ENCODE measurements at regions not wholly inside any gene's neighbourhood (a gene's known extent, or its start where the extent isn't known, plus 50 kb on each side); places are given as distances from the start of the nearest gene placed in this dataset.

DNA sequence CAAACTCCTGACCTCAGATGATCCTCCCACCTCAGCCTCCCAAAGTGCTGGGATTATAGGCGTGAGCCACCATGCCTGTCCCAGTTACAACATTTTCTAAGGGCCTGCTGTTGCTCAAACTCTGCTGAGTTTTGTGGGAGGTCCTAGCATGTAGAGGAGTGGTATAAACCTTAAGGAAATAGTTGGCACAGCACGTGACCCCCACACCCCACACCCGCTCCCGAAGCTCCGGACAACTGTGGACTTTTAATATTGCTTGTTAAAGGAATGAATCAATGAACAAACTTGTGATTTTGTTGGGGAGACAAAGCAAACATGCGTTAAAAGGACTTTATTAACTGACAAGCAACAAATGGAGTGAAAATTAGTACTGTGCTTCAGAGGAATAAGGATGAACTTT lies 137.8 kb upstream of the GATA6 start:
- Histone ChIP-seq H3K79me1 (ENCODE audit: insufficient read depth, low read depth, low read length, poor library complexity, severe bottlenecking) (no peaks in the 10 kb centered on the region), H3K27me3 (ENCODE audit: insufficient read depth, low read length) (no peaks in the 10 kb centered on the region), H2AK5ac (ENCODE audit: insufficient read length, low read length) (no peak overlapping the region), H4K5ac (ENCODE audit: insufficient read length, low read depth, low read length) (no peak overlapping the region), H3K4me2 (ENCODE audit: insufficient read depth, insufficient read length, low read length) (no peak overlapping the region), H4K8ac (replicated peaks; ENCODE audit: insufficient read length, low read depth, low read length) (no peak overlapping the region), H4K20me1 (ENCODE audit: control insufficient read depth, insufficient read depth, insufficient read length) (no peaks in the 10 kb centered on the region), H3K56ac (ENCODE audit: insufficient read length, low read depth, low read length) (no peak overlapping the region), H2BK15ac (ENCODE audit: low read depth, low read length) (no peak overlapping the region), H3K27ac (ENCODE audit: insufficient read length, low read depth, low read length) (no peak overlapping the region), H2BK120ac (ENCODE audit: low read depth, low read length, poor library complexity, severe bottlenecking) (no peak overlapping the region), H3K79me2 (ENCODE audit: insufficient read depth, low read length) (no peaks in the 10 kb centered on the region), H2BK20ac (ENCODE audit: low read depth, low read length, poor library complexity, severe bottlenecking) (no peak overlapping the region), H3K23ac (ENCODE audit: insufficient read length, low read depth, low read length) (no peak overlapping the region), H4K91ac (ENCODE audit: insufficient read length, low read depth, low read length) (no peak overlapping the region), H3K9ac (ENCODE audit: extremely low read depth, insufficient read length, low read length) (no peak overlapping the region), H3K18ac (ENCODE audit: insufficient read length, low read depth, low read length) (no peak overlapping the region), H2BK12ac (ENCODE audit: insufficient read length, low read depth, low read length) (no peak overlapping the region), H2BK5ac (ENCODE audit: insufficient read length, low read length) (no peak overlapping the region), H3K23me2 (ENCODE audit: insufficient read length, low read depth, low read length, poor library complexity, severe bottlenecking) (no peaks in the 10 kb centered on the region), H3K4ac (ENCODE audit: low read depth, low read length) (no peak overlapping the region), H3K4me1 (ENCODE audit: insufficient read depth, low read length) (no peaks in the 10 kb centered on the region), H3K14ac (ENCODE audit: insufficient read depth, low read length) (no peak overlapping the region), H3T11ph (ENCODE audit: low read length) (no peak overlapping the region), H2AFZ (ENCODE audit: low read length) (no peak overlapping the region), H3K9me3 (ENCODE audit: control insufficient read depth, low read depth, low read length) (no peaks in the 10 kb centered on the region)
- no peaks in the 10 kb centered on the region for H3K36me3 Mint-ChIP-seq (ENCODE audit: insufficient read depth in 1 of 3, low read depth in 3 of 3)
- H3K27ac Mint-ChIP-seq: no peak overlapping the region
- peaks cover 3 to 14% of the 10 kb centered on the region in 2 experiments for H3K4me1 Mint-ChIP-seq
- WGBS (ENCODE audit: extremely low coverage, insufficient read length, low lambda C conversion rate): no CpG with 5 or more reads among the region's 6 CpGs
- TF ChIP-seq, protein P1, sequence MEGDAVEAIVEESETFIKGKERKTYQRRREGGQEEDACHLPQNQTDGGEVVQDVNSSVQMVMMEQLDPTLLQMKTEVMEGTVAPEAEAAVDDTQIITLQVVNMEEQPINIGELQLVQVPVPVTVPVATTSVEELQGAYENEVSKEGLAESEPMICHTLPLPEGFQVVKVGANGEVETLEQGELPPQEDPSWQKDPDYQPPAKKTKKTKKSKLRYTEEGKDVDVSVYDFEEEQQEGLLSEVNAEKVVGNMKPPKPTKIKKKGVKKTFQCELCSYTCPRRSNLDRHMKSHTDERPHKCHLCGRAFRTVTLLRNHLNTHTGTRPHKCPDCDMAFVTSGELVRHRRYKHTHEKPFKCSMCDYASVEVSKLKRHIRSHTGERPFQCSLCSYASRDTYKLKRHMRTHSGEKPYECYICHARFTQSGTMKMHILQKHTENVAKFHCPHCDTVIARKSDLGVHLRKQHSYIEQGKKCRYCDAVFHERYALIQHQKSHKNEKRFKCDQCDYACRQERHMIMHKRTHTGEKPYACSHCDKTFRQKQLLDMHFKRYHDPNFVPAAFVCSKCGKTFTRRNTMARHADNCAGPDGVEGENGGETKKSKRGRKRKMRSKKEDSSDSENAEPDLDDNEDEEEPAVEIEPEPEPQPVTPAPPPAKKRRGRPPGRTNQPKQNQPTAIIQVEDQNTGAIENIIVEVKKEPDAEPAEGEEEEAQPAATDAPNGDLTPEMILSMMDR (conservative IDR thresholded peaks at IDR 0.05): no peak
- no peaks in the 10 kb centered on the region; the same call in 1 of the 2 replicates for H3K27me3 Mint-ChIP-seq (ENCODE audit: low read depth)
- no peak overlapping the region for H3K4me3 Mint-ChIP-seq
- no peaks in the 10 kb centered on the region for H3K9me3 Mint-ChIP-seq
- DNase-seq: no peak

Data from H9 (cell line).